Stomach (tissue), 8 donors: ENCODE measurements at regions not wholly inside any gene's neighbourhood (a gene's known extent, or its start where the extent isn't known, plus 50 kb on each side); places are given as distances from the start of the nearest gene placed in this dataset.
A peak's percentile ranks its signal among the peaks of the same experiment; 100 is the strongest.

Experiments
- DNase-seq, 2 donors: peaks; one replicate each; pipeline versions ENCODE4 v3.0.0 to v3.0.0-alpha.2; 2013 to 2019
- H3K27ac ChIP-seq, 5 donors: fragments of 200-600 bp in 4 of 5; sonication (generic) in 4 of 5; one replicate each; pipeline ENCODE4 v1.5.1; 2013 to 2019; ENCODE audit warnings: mild to moderate bottlenecking in 1 of 5, moderate library complexity in 1 of 5
- H3K27me3 ChIP-seq, 3 donors: fragments of 200-600 bp; sonication (generic); one replicate each; pipeline ENCODE4 v1.5.1; 2017 to 2019; ENCODE audit warnings: mixed run types in 1 of 3
- H3K36me3 ChIP-seq, 4 donors: fragments of 200-600 bp; sonication (generic); 1 replicate in 3 of 4; 2 replicates in 1 of 4; pipeline ENCODE4 v1.5.1; 2016 to 2019
- H3K4me1 ChIP-seq, 4 donors: fragments of 200-600 bp; sonication (generic); one replicate each; pipeline ENCODE4 v1.5.1; 2016 to 2019
- H3K4me3 ChIP-seq, 4 donors: fragments of 200-600 bp; sonication (generic) in 3 of 4; one replicate each; pipeline ENCODE4 v1.5.1; 2016 to 2019; ENCODE audit warnings: mild to moderate bottlenecking in 1 of 4
- H3K9me3 ChIP-seq, 4 donors: fragments of 200-600 bp; sonication (generic); one replicate each; pipeline ENCODE4 v1.5.1; 2016 to 2019
- EP300 ChIP-seq: sonication (generic); formaldehyde crosslinking; IDR thresholded peaks from one replicate; pipeline ENCODE4 v1.6.1; 2017; ENCODE audit warnings: antibody characterized with exemption
- POLR2A ChIP-seq, 4 donors: fragments of 450-650 bp; IDR thresholded peaks; one replicate each; pipeline ENCODE4 v1.6.1; 2016; ENCODE audit warnings: antibody characterized with exemption in 4 of 4, control low read depth in 2 of 4, mild to moderate bottlenecking in 1 of 4, moderate library complexity in 1 of 4
- POLR2AphosphoS5 ChIP-seq, 3 donors: sonication (generic); formaldehyde crosslinking; IDR thresholded peaks; one replicate each; pipeline ENCODE4 v1.6.1; 2016; ENCODE audit warnings: antibody characterized with exemption in 3 of 3
- WGBS, 5 donors: extraction: QIAGEN DNeasy Blood & Tissue Kit in 3 of 5; methylation state at CpG; one replicate each; pipeline versions ENCODE4 v1.1.5 to v1.1.7; 2013 to 2018; 5-methylcytosine and 5-hydroxymethylcytosine counted together
- intact Hi-C: fragments of 100-400 bp; cut with DNase I; formaldehyde crosslinking; loops from one replicate; pipeline ENCODE4 v1.15.1; 2023; ENCODE audit warnings: low total_unique reads
- TF ChIP-seq, protein P1 (sequence below), 7 experiments: fragments of 450-650 bp in 4 of 7; fragments of 200-600 bp in 3 of 7; sonication (generic) in 3 of 7; IDR thresholded peaks; one replicate each; pipeline ENCODE4 v1.5.1; 2016 to 2019; ENCODE audit warnings: antibody characterized with exemption in 7 of 7, control low read depth in 2 of 7, mild to moderate bottlenecking in 1 of 7
- donor health status: healthy with polysubstance abuse.
- donor health status: Bipolar disorder and iron deficiency.
- donor health status: healthy.

DNA sequence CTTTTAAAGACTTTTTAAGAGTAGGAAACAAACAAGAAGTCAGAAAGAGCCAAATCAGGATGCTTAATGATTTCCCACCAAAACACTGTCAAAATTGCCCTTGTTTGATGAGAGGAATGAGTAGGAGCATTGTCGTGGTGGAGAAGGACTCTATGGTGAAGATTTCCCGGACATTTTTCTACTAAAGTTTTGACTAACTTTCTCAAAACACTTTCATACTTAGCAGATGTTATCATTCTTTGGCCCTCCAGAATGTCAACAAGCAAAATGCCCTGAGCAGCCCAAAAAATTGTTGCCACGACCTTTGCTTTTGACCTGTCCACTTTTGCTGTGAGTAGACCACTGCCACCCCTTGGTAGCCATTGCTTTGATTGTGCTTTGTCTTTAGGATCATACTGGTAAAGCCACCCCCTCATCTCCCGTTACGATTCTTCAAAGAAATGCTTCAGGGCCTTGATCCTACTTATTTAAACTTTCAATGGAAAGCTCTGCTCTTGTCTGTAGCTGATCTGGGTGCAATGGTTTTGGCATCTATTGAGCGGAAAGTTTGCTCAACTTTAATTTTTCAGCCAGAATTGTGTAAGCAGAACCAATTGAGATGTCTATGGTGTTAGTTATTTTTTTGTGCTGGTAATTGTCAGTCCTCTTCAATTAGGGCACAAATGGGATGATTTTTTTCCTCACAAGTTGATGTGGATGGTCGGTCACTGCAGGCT lies 67.2 kb downstream of the ADM start:
- no peaks in the 10 kb centered on the region for H3K9me3 ChIP-seq
- no peaks in the 10 kb centered on the region for H3K36me3 ChIP-seq
- H3K4me3 ChIP-seq: no peak overlapping the region
- H3K4me1 ChIP-seq: peaks cover 0 to 38% (median 13%) of the 10 kb centered on the region in 4 donors
- intact Hi-C loops: no loop called here
- 66 to 79% (median 72%) methylated on average over 7 of the region's 7 CpGs for WGBS, 5 donors
- peak overlapping the region in 1 of 5 donors; percentile 28 for H3K27ac ChIP-seq
- DNase-seq: no peak
- H3K27me3 ChIP-seq: no peaks in the 10 kb centered on the region
- TF ChIP-seq, protein P1, sequence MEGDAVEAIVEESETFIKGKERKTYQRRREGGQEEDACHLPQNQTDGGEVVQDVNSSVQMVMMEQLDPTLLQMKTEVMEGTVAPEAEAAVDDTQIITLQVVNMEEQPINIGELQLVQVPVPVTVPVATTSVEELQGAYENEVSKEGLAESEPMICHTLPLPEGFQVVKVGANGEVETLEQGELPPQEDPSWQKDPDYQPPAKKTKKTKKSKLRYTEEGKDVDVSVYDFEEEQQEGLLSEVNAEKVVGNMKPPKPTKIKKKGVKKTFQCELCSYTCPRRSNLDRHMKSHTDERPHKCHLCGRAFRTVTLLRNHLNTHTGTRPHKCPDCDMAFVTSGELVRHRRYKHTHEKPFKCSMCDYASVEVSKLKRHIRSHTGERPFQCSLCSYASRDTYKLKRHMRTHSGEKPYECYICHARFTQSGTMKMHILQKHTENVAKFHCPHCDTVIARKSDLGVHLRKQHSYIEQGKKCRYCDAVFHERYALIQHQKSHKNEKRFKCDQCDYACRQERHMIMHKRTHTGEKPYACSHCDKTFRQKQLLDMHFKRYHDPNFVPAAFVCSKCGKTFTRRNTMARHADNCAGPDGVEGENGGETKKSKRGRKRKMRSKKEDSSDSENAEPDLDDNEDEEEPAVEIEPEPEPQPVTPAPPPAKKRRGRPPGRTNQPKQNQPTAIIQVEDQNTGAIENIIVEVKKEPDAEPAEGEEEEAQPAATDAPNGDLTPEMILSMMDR (IDR thresholded peaks at IDR 0.05): no peak
- TF ChIP-seq POLR2A (IDR thresholded peaks at IDR 0.05): no peak

DNA sequence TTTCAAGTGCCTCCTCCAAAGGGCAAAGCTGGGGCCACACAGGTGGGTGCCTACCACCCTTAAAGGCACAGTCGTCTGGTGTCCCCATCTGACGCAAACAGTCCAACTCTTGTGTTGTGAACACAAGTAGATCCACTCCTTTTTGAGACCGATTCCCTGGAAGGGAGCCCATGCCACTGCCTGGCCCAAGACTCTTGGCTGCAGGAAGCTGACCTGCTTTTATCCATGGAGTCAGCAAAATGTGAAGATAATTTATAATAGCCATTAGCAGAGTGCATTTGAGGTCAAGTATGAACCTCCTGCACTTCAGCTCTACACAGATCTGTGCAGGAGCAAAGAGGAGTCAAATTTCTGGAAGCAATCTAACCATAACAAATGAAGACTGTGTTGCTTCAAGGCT lies 68.5 kb downstream of the ADM start:
- no peak for DNase-seq
- H3K27me3 ChIP-seq: no peaks in the 10 kb centered on the region
- intact Hi-C loops: no loop called here
- 20 to 41% (median 37%) methylated on average over 3 of the region's 3 CpGs for WGBS, 5 donors
- no peaks in the 10 kb centered on the region for H3K36me3 ChIP-seq
- no peak overlapping the region for H3K27ac ChIP-seq
- H3K4me3 ChIP-seq: no peak overlapping the region
- no peaks in the 10 kb centered on the region for H3K9me3 ChIP-seq
- TF ChIP-seq EP300: no peak
- TF ChIP-seq POLR2A (IDR thresholded peaks at IDR 0.05): no peak
- no peak for TF ChIP-seq POLR2AphosphoS5 (IDR thresholded peaks at IDR 0.05)
- TF ChIP-seq, protein P1 (IDR thresholded peaks at IDR 0.05): no peak
- H3K4me1 ChIP-seq: peaks cover 0 to 36% (median 13%) of the 10 kb centered on the region in 4 donors

DNA sequence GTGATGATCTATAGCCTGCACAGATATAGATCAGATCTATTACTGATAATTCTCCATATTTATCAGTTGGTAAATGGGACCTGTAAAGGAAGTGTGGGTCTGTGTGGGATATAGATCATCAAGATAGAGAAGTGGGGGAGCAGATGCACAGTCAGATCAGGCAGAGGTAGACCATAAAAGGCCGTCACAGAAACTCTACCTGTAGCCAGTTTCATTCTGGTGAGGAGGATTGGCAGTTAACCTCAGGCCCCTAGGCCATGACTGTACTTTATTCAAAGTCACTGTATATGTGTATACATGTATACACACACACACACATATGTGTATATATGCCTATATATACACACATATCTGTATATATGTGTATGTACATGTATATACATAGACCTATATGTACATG lies 69.1 kb downstream of the ADM start:
- intact Hi-C loops: no loop called here
- DNase-seq: no peak
- Histone ChIP-seq H3K36me3 (no peaks in the 10 kb centered on the region), H3K27ac (no peak overlapping the region), H3K4me3 (no peak overlapping the region), H3K27me3 (no peaks in the 10 kb centered on the region), H3K4me1 (peaks cover 0 to 36% (median 13%) of the 10 kb centered on the region in 4 donors), H3K9me3 (no peaks in the 10 kb centered on the region)
- 59 to 90% (median 66%) methylated on average over 1 of the region's 1 CpG for WGBS, 5 donors
- TF ChIP-seq EP300 (no peak), POLR2A (IDR thresholded peaks at IDR 0.05) (no peak)
- TF ChIP-seq, protein P1 (IDR thresholded peaks at IDR 0.05): no peak

DNA sequence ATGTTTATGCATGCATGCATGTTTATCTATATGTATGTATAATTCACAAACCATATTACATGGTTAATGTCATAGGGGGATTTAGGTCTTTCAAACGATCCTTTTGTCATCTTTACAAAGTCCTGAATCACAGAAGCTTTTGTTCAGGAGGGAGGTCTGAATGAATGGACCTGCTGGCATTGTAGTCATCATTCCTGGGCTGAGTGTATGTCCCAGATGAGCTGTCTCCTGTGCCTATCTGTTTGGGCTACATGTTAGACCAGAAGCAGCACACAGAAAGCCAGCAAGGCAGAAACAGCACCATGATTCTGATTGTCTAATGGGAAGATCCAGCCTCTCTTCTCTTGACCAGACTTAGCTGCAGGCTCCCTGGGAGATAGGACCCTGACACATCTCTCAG lies 69.5 kb downstream of the ADM start:
- Histone ChIP-seq H3K9me3 (no peaks in the 10 kb centered on the region), H3K4me3 (no peak overlapping the region), H3K27me3 (no peaks in the 10 kb centered on the region), H3K36me3 (no peaks in the 10 kb centered on the region), H3K4me1 (peaks cover 0 to 36% (median 13%) of the 10 kb centered on the region in 4 donors), H3K27ac (no peak overlapping the region)
- intact Hi-C loops: no loop called here
- 50 to 77% (median 58%) methylated on average over 1 of the region's 1 CpG for WGBS, 5 donors
- TF ChIP-seq, protein P1 (IDR thresholded peaks at IDR 0.05): no peak
- TF ChIP-seq POLR2A (IDR thresholded peaks at IDR 0.05) (no peak), POLR2AphosphoS5 (IDR thresholded peaks at IDR 0.05) (no peak), EP300 (no peak)
- no peak for DNase-seq
